Endothelial cell of umbilical vein (primary cell): ENCODE measurements at regions not wholly inside any gene's neighbourhood (a gene's known extent, or its start where the extent isn't known, plus 50 kb on each side); places are given as distances from the start of the nearest gene placed in this dataset.

Experiments used
- EZH2 ChIP-seq: IDR thresholded peaks from 2 replicates; pipeline ENCODE4 v1.6.1; 2012; ENCODE audit warnings: borderline replicate concordance, low read depth, mild to moderate bottlenecking, moderate library complexity, low read length, inconsistent platforms; ENCODE audit not compliant: severe bottlenecking
- FOS ChIP-seq: IDR thresholded peaks from 2 replicates; pipeline ENCODE4 v1.6.1; 2011; ENCODE audit warnings: mild to moderate bottlenecking, low read length, moderate library complexity, borderline replicate concordance; ENCODE audit not compliant: insufficient read depth
- GATA2 ChIP-seq: IDR thresholded peaks from 2 replicates; pipeline ENCODE4 v1.7.0; 2011; ENCODE audit warnings: low read depth, mild to moderate bottlenecking, moderate library complexity, mixed read lengths, low read length; ENCODE audit not compliant: insufficient read length, insufficient read depth
- JUN ChIP-seq: IDR thresholded peaks from 2 replicates; pipeline ENCODE4 v1.6.1; 2011; ENCODE audit warnings: borderline replicate concordance, low read depth; ENCODE audit not compliant: insufficient read length, insufficient read depth
- POLR2A ChIP-seq: IDR thresholded peaks from 2 replicates; pipeline ENCODE4 v1.6.1; 2012; ENCODE audit warnings: low read depth, mild to moderate bottlenecking, control low read depth, low read length
- POLR2AphosphoS5 ChIP-seq: IDR thresholded peaks from 2 replicates; pipeline ENCODE4 v1.6.1; 2012; ENCODE audit warnings: low read depth, mild to moderate bottlenecking, control low read depth, low read length, moderate library complexity; ENCODE audit not compliant: insufficient read depth
- TF ChIP-seq, protein P1 (sequence below), 2 donors: IDR thresholded peaks; 1 replicate in 1 of 2; 2 replicates in 1 of 2; pipeline ENCODE4 v1.5.1; 2011; ENCODE audit warnings: low read length in 2 of 2, mild to moderate bottlenecking in 2 of 2, moderate library complexity in 2 of 2, control low read depth in 1 of 2, inconsistent platforms in 1 of 2, low read depth in 1 of 2; ENCODE audit not compliant: insufficient read depth in 1 of 2; ENCODE audit errors: extremely low read depth in 1 of 2
- TF ChIP-seq, protein P2 (sequence below): IDR thresholded peaks from 2 replicates; pipeline ENCODE4 v1.6.1; 2011; ENCODE audit not compliant: insufficient read depth, insufficient read length

DNA sequence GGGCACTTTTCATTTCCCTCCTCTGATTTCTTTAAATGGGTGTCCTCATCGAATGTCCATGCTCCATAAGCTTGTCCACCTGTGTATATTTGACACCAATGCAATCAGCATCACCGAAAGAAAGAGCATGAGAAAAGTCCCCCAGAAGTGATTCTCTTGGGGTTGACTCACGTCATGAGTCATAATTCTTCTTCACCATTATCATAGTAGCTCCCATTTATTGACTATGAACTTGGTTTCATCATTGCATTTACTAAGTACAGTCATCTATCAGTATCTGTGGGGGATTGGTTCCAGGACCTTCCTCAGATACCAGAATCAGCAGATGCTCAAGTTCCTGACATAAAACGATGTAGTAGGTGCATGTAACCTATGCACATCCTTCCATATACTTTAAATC, 372.5 kb upstream of the CFAP20DC start:
- TF ChIP-seq EZH2 (no peak), POLR2AphosphoS5 (no peak), POLR2A (no peak), JUN (no peak), FOS (no peak), GATA2 (no peak)
- TF ChIP-seq, protein P1, sequence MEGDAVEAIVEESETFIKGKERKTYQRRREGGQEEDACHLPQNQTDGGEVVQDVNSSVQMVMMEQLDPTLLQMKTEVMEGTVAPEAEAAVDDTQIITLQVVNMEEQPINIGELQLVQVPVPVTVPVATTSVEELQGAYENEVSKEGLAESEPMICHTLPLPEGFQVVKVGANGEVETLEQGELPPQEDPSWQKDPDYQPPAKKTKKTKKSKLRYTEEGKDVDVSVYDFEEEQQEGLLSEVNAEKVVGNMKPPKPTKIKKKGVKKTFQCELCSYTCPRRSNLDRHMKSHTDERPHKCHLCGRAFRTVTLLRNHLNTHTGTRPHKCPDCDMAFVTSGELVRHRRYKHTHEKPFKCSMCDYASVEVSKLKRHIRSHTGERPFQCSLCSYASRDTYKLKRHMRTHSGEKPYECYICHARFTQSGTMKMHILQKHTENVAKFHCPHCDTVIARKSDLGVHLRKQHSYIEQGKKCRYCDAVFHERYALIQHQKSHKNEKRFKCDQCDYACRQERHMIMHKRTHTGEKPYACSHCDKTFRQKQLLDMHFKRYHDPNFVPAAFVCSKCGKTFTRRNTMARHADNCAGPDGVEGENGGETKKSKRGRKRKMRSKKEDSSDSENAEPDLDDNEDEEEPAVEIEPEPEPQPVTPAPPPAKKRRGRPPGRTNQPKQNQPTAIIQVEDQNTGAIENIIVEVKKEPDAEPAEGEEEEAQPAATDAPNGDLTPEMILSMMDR (IDR thresholded peaks at IDR 0.05; ENCODE audit: extremely low read depth in 1 of 2, insufficient read depth in 1 of 2, low read depth in 1 of 2, low read length in 2 of 2) = no peak
- TF ChIP-seq, protein P2, sequence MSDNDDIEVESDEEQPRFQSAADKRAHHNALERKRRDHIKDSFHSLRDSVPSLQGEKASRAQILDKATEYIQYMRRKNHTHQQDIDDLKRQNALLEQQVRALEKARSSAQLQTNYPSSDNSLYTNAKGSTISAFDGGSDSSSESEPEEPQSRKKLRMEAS = no peak
